ENCODE measurements at regions not wholly inside any gene's neighbourhood (a gene's known extent, or its start where the extent isn't known, plus 50 kb on each side); places are given as distances from the start of the nearest gene placed in this dataset.
A peak's percentile ranks its signal among the peaks of the same experiment; 100 is the strongest.

GRCh38 chr17:31595666-31596381 is 204.3 kb downstream of the RAB11FIP4 start:
- H3K9ac ChIP-seq (replicated peaks in 1 of 4; ENCODE audit: extremely low read depth in 1 of 4, low read depth in 3 of 4, low read length in 3 of 4): no peak overlapping the region
- WGBS, 2 experiments (ENCODE audit: extremely low coverage in 1 of 2, insufficient coverage in 1 of 2, insufficient read length in 1 of 2, insufficient replicate concordance in 2 of 2, low coverage in 1 of 2, low lambda C conversion rate in 2 of 2, missing lambda C conversion rate in 1 of 2): 89% methylated on average over 10 of the region's 10 CpGs; no CpG with 5 or more reads in 1 of the 2 experiments
- no peak overlapping the region for H3K4me2 ChIP-seq (ENCODE audit: insufficient read depth in 1 of 2, low read depth in 2 of 2, low read length in 2 of 2)
- no peaks in the 10 kb centered on the region for H3K9me3 ChIP-seq (ENCODE audit: insufficient read depth in 2 of 2, low read depth in 1 of 2, low read length in 1 of 2)
- no peak overlapping the region for H2BK120ac ChIP-seq (replicated peaks; ENCODE audit: low read depth, low read length)
- no peak overlapping the region for H3K4ac ChIP-seq (replicated peaks; ENCODE audit: insufficient read length, low read depth, low read length)
- peak overlapping the region; percentile 82 for H2BK5ac ChIP-seq (ENCODE audit: low read depth, low read length)
- POLR2A ChIA-PET (ENCODE audit: partially characterized antibody): no interaction called here
- H3K56ac ChIP-seq (replicated peaks; ENCODE audit: insufficient read length, low read depth, low read length): no peak overlapping the region
- no peak overlapping the region for H4K8ac ChIP-seq (ENCODE audit: extremely low read depth, insufficient read depth, low read length)
- CTCF ChIA-PET (ENCODE audit: partially characterized antibody): no interaction called here
- H3K4me1 ChIP-seq (replicated peaks in 1 of 4; ENCODE audit: control insufficient read depth in 3 of 4, insufficient read depth in 4 of 4, low read length in 3 of 4): peaks cover 0 to 8% (median 3%) of the 10 kb centered on the region in 4 experiments; a peak in 4 of 7 replicates
- H3K27ac ChIP-seq (ENCODE audit: low read depth, low read length): no peak overlapping the region
- no peak overlapping the region for H3K23ac ChIP-seq (ENCODE audit: insufficient read length)
- 0 out of 2 replicates have a peak overlapping the region, but pooled peaks have one; percentile 72 for H2BK20ac ChIP-seq (ENCODE audit: low read length)
- peak overlapping the region; percentile 38; the same call in 1 of the 2 replicates for H3K18ac ChIP-seq (ENCODE audit: extremely low read depth, low read length)
- no peak for DNase-seq (ENCODE audit: low read depth in 1 of 2, low spot score in 2 of 2)
- no peak overlapping the region for H3K14ac ChIP-seq (ENCODE audit: insufficient read length)
- H2AK5ac ChIP-seq (ENCODE audit: low read depth, low read length): 0 out of 2 replicates have a peak overlapping the region, but pooled peaks have one; percentile 2
- no peak for FAIRE-seq
- H3K36me3 ChIP-seq (ENCODE audit: control insufficient read depth in 2 of 4, insufficient read depth in 4 of 4, low read length in 3 of 4): no peaks in the 10 kb centered on the region
- H3K27me3 ChIP-seq (replicated peaks in 1 of 4; ENCODE audit: control insufficient read depth in 3 of 4, extremely low read depth in 1 of 4, insufficient read depth in 3 of 4, low read length in 3 of 4): no peaks in the 10 kb centered on the region
- H4K5ac ChIP-seq (ENCODE audit: insufficient read length, low read depth, low read length): no peak overlapping the region
- TF ChIP-seq CREB1 (IDR thresholded peaks at IDR 0.05) (no peak), E2F6 (IDR thresholded peaks at IDR 0.05) (peak; percentile 92), MAX (IDR thresholded peaks at IDR 0.05) (peak; percentile 55; the same call in 1 of the 2 replicates)
- no peaks in the 10 kb centered on the region for H4K20me1 ChIP-seq (replicated peaks in 1 of 2; ENCODE audit: control insufficient read depth in 1 of 2, insufficient read depth in 2 of 2, low read length in 2 of 2)
- H3K23me2 ChIP-seq (ENCODE audit: low read depth, low read length): no peaks in the 10 kb centered on the region
- no peaks in the 10 kb centered on the region for H3K79me1 ChIP-seq (ENCODE audit: low read depth, low read length)
- H4K91ac ChIP-seq (replicated peaks; ENCODE audit: insufficient read length, low read length): no peak overlapping the region
- H2BK15ac ChIP-seq (ENCODE audit: low read length): no peak overlapping the region
- no peak overlapping the region for H3K4me3 ChIP-seq (ENCODE audit: extremely low read depth in 1 of 4, insufficient read depth in 2 of 4, low read depth in 3 of 4, low read length in 4 of 4)
- peak overlapping the region; percentile 1; the same call in 1 of the 2 replicates for H2BK12ac ChIP-seq (ENCODE audit: low read depth, low read length)
- no peaks in the 10 kb centered on the region for H3K79me2 ChIP-seq (ENCODE audit: control insufficient read depth in 1 of 2, insufficient read depth in 2 of 2, low read length in 2 of 2)
- H2AFZ ChIP-seq (ENCODE audit: low read length): 0 out of 2 replicates have a peak overlapping the region, but pooled peaks have one; percentile 3

Measured in H1 (cell line).